ENCODE measurements at regions not wholly inside any gene's neighbourhood (a gene's known extent, or its start where the extent isn't known, plus 50 kb on each side); places are given as distances from the start of the nearest gene placed in this dataset.

DNA sequence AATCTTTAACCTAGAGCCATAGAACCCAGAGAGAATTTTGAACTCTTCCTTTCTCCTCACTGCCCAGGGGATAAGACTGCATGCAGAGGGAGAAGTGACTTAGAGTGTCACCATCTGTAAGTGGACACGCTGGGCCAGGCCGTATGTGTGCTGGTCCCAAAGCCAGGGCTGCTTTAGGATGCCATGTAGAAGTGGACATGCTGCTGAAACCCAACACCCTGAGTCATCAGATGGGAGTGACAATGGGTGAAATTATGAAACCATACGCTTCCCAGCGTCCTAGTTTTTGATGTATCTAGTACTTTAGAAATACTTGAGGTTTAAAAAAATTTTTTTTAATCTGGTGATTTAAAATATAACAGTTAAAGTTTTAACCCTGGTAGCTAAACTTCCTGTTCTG lies 191.1 kb downstream of the FNDC1 start:
- H3K36me3 Mint-ChIP-seq (ENCODE audit: insufficient read depth in 1 of 3, low read depth in 3 of 3): no peaks in the 10 kb centered on the region
- Histone ChIP-seq H2BK5ac (ENCODE audit: insufficient read length, low read length) (no peak overlapping the region), H4K8ac (replicated peaks; ENCODE audit: insufficient read length, low read depth, low read length) (no peak overlapping the region), H2BK20ac (ENCODE audit: low read depth, low read length, poor library complexity, severe bottlenecking) (no peak overlapping the region), H3K18ac (ENCODE audit: insufficient read length, low read depth, low read length) (no peak overlapping the region), H3K4me2 (ENCODE audit: insufficient read depth, insufficient read length, low read length) (no peak overlapping the region), H3K27ac (ENCODE audit: insufficient read length, low read depth, low read length) (no peak overlapping the region), H3K9me3 (ENCODE audit: control insufficient read depth, low read depth, low read length) (no peaks in the 10 kb centered on the region), H3K23me2 (ENCODE audit: insufficient read length, low read depth, low read length, poor library complexity, severe bottlenecking) (no peaks in the 10 kb centered on the region), H4K5ac (ENCODE audit: insufficient read length, low read depth, low read length) (no peak overlapping the region), H3K9ac (ENCODE audit: extremely low read depth, insufficient read length, low read length) (no peak overlapping the region), H2BK12ac (ENCODE audit: insufficient read length, low read depth, low read length) (no peak overlapping the region), H3K56ac (ENCODE audit: insufficient read length, low read depth, low read length) (no peak overlapping the region), H3K23ac (ENCODE audit: insufficient read length, low read depth, low read length) (no peak overlapping the region), H2AK5ac (ENCODE audit: insufficient read length, low read length) (no peak overlapping the region), H3K4me1 (ENCODE audit: insufficient read depth, low read length) (no peaks in the 10 kb centered on the region), H3K27me3 (ENCODE audit: insufficient read depth, low read length) (no peaks in the 10 kb centered on the region), H3K79me2 (ENCODE audit: insufficient read depth, low read length) (no peaks in the 10 kb centered on the region), H3K79me1 (ENCODE audit: insufficient read depth, low read depth, low read length, poor library complexity, severe bottlenecking) (no peaks in the 10 kb centered on the region), H3K14ac (ENCODE audit: insufficient read depth, low read length) (no peak overlapping the region), H2BK15ac (ENCODE audit: low read depth, low read length) (no peak overlapping the region), H3T11ph (ENCODE audit: low read length) (no peak overlapping the region), H2BK120ac (ENCODE audit: low read depth, low read length, poor library complexity, severe bottlenecking) (no peak overlapping the region), H3K4ac (ENCODE audit: low read depth, low read length) (no peak overlapping the region), H4K91ac (ENCODE audit: insufficient read length, low read depth, low read length) (no peak overlapping the region), H4K20me1 (ENCODE audit: control insufficient read depth, insufficient read depth, insufficient read length) (no peaks in the 10 kb centered on the region), H2AFZ (ENCODE audit: low read length) (no peak overlapping the region)
- H3K4me1 Mint-ChIP-seq: no peaks in the 10 kb centered on the region
- H3K27ac Mint-ChIP-seq: no peak overlapping the region
- peaks cover 2 to 61% of the 10 kb centered on the region in 2 experiments; a peak in 4 of 5 replicates for H3K9me3 Mint-ChIP-seq
- no CpG with 5 or more reads among the region's 4 CpGs for whole genome bisulfite sequencing (ENCODE audit: extremely low coverage, insufficient read length, low lambda C conversion rate)
- no peak overlapping the region for H3K4me3 Mint-ChIP-seq
- TF ChIP-seq, protein P1, sequence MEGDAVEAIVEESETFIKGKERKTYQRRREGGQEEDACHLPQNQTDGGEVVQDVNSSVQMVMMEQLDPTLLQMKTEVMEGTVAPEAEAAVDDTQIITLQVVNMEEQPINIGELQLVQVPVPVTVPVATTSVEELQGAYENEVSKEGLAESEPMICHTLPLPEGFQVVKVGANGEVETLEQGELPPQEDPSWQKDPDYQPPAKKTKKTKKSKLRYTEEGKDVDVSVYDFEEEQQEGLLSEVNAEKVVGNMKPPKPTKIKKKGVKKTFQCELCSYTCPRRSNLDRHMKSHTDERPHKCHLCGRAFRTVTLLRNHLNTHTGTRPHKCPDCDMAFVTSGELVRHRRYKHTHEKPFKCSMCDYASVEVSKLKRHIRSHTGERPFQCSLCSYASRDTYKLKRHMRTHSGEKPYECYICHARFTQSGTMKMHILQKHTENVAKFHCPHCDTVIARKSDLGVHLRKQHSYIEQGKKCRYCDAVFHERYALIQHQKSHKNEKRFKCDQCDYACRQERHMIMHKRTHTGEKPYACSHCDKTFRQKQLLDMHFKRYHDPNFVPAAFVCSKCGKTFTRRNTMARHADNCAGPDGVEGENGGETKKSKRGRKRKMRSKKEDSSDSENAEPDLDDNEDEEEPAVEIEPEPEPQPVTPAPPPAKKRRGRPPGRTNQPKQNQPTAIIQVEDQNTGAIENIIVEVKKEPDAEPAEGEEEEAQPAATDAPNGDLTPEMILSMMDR (conservative IDR thresholded peaks at IDR 0.05): no peak
- peaks cover 19% of the 10 kb centered on the region; the same call in 1 of the 2 replicates for H3K27me3 Mint-ChIP-seq (ENCODE audit: low read depth)
- DNase-seq: no peak

Data from H9 (cell line).